ENCODE measurements at regions not wholly inside any gene's neighbourhood (a gene's known extent, or its start where the extent isn't known, plus 50 kb on each side); places are given as distances from the start of the nearest gene placed in this dataset.

DNA sequence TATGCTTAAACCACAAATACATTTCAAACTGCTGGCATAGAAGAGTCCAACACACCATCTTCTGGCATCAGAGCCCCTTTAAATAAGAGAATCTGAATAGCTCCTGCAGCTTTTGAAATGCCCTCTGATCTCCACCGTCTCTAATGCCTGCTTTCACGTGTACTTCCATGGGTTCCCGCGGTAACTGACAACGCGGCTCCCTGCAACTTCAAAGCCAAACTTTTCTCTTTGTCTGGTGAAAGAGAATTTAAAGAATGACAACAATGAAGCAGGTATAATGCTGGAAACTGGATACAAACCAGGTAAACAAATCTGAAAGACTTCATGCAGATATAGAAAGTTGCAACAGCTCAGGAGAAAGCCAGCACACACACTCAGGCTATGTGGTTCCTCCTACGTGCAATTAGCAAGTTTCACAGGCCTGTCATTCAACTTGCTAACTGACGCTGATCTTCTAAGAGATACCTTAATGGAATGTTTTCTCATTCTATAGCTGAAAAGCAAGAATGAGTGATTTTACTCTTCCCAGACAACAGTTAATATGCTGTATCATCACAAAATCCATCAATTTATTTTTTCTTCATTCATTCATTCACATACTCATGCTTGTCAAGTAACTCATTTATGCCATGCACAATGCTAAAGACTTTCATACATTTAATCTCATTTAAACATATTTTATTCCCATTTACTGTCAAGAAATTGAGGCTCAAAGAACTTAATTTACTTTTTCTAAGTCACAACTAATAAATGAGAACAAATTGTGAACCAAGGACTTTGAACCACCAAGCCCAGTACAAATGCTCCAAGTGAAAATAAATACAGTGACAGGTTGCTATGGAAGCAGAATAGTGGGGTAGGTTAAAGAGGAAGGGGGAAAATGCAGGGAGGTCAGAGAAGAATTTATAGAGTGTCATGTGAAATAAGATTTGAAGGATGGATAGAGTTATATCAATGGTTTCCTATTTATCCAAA lies 202.7 kb upstream of the SNX7 start:
- H3K79me2 ChIP-seq (ENCODE audit: control insufficient read depth, insufficient read depth, low read length, poor library complexity): no peaks in the 10 kb centered on the region
- peaks cover 0 to 3% of the 10 kb centered on the region in 2 experiments for H3K4me1 ChIP-seq (ENCODE audit: control insufficient read depth in 1 of 2, insufficient read depth in 2 of 2, low read length in 2 of 2)
- H3K27ac ChIP-seq (ENCODE audit: low read depth, low read length): no peak overlapping the region
- H2AK5ac ChIP-seq (ENCODE audit: low read length): no peak overlapping the region
- H2BK5ac ChIP-seq (ENCODE audit: low read depth, low read length, poor library complexity): no peak overlapping the region
- no peak overlapping the region for H3K23ac ChIP-seq (ENCODE audit: low read length)
- no peak overlapping the region for H3K18ac ChIP-seq (ENCODE audit: low read length)
- WGBS (ENCODE audit: extremely low coverage, insufficient coverage, insufficient read length): no CpG with 5 or more reads among the region's 8 CpGs
- H3K36me3 ChIP-seq (ENCODE audit: control insufficient read depth in 1 of 2, insufficient read depth in 2 of 2, low read length in 2 of 2): no peaks in the 10 kb centered on the region
- H3K9ac ChIP-seq (ENCODE audit: low read length): no peak overlapping the region
- H3K27me3 ChIP-seq (ENCODE audit: insufficient read depth, low read length): no peaks in the 10 kb centered on the region
- H2AFZ ChIP-seq (ENCODE audit: insufficient read depth, low read length, poor library complexity): no peak overlapping the region
- H2BK120ac ChIP-seq (ENCODE audit: insufficient read depth, low read length, poor library complexity): no peak overlapping the region
- H3K14ac ChIP-seq (ENCODE audit: low read length): no peak overlapping the region
- H2BK12ac ChIP-seq (ENCODE audit: low read length): no peak overlapping the region
- no peaks in the 10 kb centered on the region for H3K79me1 ChIP-seq (ENCODE audit: low read length)
- no peaks in the 10 kb centered on the region for H3K9me3 ChIP-seq (ENCODE audit: insufficient read depth, low read depth, low read length)
- H4K12ac ChIP-seq (ENCODE audit: low read depth, low read length): no peak overlapping the region
- no peak overlapping the region for H3K4ac ChIP-seq (ENCODE audit: low read depth, low read length)
- H4K91ac ChIP-seq (ENCODE audit: low read depth, low read length): no peak overlapping the region
- peak; percentile 8 to 37 for DNase-seq
- H3K4me3 ChIP-seq (ENCODE audit: low read depth, low read length): no peak overlapping the region
- peak overlapping the region; percentile 33 for H3K4me2 ChIP-seq (ENCODE audit: low read length)
- no peak overlapping the region for H4K8ac ChIP-seq (ENCODE audit: low read depth, low read length)

DNA sequence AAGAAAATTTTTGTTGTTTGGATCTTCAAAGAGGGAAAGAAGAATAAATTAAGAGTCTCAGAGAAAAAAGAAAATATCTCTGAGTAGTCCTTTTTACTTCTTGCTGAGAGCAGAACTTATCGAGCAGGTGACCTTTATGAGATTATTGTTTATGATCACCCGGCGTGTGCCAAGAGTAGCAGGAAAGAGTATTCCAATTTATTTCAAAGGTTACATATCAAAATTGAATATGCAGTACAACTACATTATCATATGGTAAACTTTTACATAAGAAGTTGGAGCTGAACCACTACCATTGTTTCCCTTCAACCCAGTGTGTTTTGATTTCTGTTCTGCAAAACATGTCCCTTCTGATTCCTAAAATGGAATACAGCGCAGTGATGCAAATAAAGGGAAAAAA lies 204.3 kb upstream of the SNX7 start:
- no peaks in the 10 kb centered on the region for H3K36me3 ChIP-seq (ENCODE audit: control insufficient read depth in 1 of 2, insufficient read depth in 2 of 2, low read length in 2 of 2)
- no peak overlapping the region for H2BK5ac ChIP-seq (ENCODE audit: low read depth, low read length, poor library complexity)
- H3K14ac ChIP-seq (ENCODE audit: low read length): no peak overlapping the region
- no peaks in the 10 kb centered on the region for H3K9me3 ChIP-seq (ENCODE audit: insufficient read depth, low read depth, low read length)
- peaks cover 0 to 3% of the 10 kb centered on the region in 2 experiments for H3K4me1 ChIP-seq (ENCODE audit: control insufficient read depth in 1 of 2, insufficient read depth in 2 of 2, low read length in 2 of 2)
- no peak overlapping the region for H2AK5ac ChIP-seq (ENCODE audit: low read length)
- no peak overlapping the region for H3K4ac ChIP-seq (ENCODE audit: low read depth, low read length)
- H3K4me3 ChIP-seq (ENCODE audit: low read depth, low read length): no peak overlapping the region
- H4K8ac ChIP-seq (ENCODE audit: low read depth, low read length): no peak overlapping the region
- H3K27ac ChIP-seq (ENCODE audit: low read depth, low read length): no peak overlapping the region
- H3K23ac ChIP-seq (ENCODE audit: low read length): no peak overlapping the region
- H2BK12ac ChIP-seq (ENCODE audit: low read length): no peak overlapping the region
- no peak overlapping the region for H4K12ac ChIP-seq (ENCODE audit: low read depth, low read length)
- H3K18ac ChIP-seq (ENCODE audit: low read length): no peak overlapping the region
- H3K79me2 ChIP-seq (ENCODE audit: control insufficient read depth, insufficient read depth, low read length, poor library complexity): no peaks in the 10 kb centered on the region
- no peaks in the 10 kb centered on the region for H3K79me1 ChIP-seq (ENCODE audit: low read length)
- H3K4me2 ChIP-seq (ENCODE audit: low read length): no peak overlapping the region
- DNase-seq: no peak
- H3K9ac ChIP-seq (ENCODE audit: low read length): no peak overlapping the region
- H3K27me3 ChIP-seq (ENCODE audit: insufficient read depth, low read length): no peaks in the 10 kb centered on the region
- H4K91ac ChIP-seq (ENCODE audit: low read depth, low read length): no peak overlapping the region
- no peak overlapping the region for H2BK120ac ChIP-seq (ENCODE audit: insufficient read depth, low read length, poor library complexity)
- no peak overlapping the region for H2AFZ ChIP-seq (ENCODE audit: insufficient read depth, low read length, poor library complexity)
- WGBS (ENCODE audit: extremely low coverage, insufficient coverage, insufficient read length): no CpG with 5 or more reads among the region's 4 CpGs

DNA sequence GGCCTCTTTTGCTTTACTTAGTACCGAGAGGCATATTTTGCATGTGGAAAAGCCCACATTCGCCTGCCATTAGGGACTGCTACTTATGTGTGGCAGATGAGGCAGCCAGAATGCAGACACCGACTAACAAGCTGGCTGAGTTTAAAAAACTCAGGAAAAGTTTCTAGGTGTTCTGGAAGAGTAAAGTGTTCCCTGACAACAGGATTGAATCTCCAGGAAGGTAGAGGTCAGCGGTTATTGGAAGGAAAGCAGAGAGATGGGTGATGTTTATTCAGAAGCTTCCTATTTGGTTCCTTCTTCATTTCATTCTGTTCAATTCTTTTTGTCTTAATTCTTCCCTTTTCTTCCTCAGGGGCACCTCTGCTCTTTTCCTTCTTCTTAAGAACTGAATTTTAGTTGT lies 206.9 kb upstream of the SNX7 start:
- Histone ChIP-seq H2BK120ac (ENCODE audit: insufficient read depth, low read length, poor library complexity) (no peak overlapping the region), H3K18ac (ENCODE audit: low read length) (no peak overlapping the region), H3K79me2 (ENCODE audit: control insufficient read depth, insufficient read depth, low read length, poor library complexity) (no peaks in the 10 kb centered on the region), H4K12ac (ENCODE audit: low read depth, low read length) (no peak overlapping the region), H3K23ac (ENCODE audit: low read length) (no peak overlapping the region), H3K4me2 (ENCODE audit: low read length) (no peak overlapping the region), H2AFZ (ENCODE audit: insufficient read depth, low read length, poor library complexity) (no peak overlapping the region), H3K9me3 (ENCODE audit: insufficient read depth, low read depth, low read length) (no peaks in the 10 kb centered on the region), H3K79me1 (ENCODE audit: low read length) (no peaks in the 10 kb centered on the region), H3K27ac (ENCODE audit: low read depth, low read length) (no peak overlapping the region), H3K9ac (ENCODE audit: low read length) (no peak overlapping the region), H4K91ac (ENCODE audit: low read depth, low read length) (no peak overlapping the region), H3K14ac (ENCODE audit: low read length) (no peak overlapping the region), H2AK5ac (ENCODE audit: low read length) (no peak overlapping the region), H3K4me3 (ENCODE audit: low read depth, low read length) (no peak overlapping the region), H2BK5ac (ENCODE audit: low read depth, low read length, poor library complexity) (no peak overlapping the region), H4K8ac (ENCODE audit: low read depth, low read length) (no peak overlapping the region), H3K36me3 (ENCODE audit: control insufficient read depth in 1 of 2, insufficient read depth in 2 of 2, low read length in 2 of 2) (no peaks in the 10 kb centered on the region), H3K4ac (ENCODE audit: low read depth, low read length) (no peak overlapping the region), H2BK12ac (ENCODE audit: low read length) (no peak overlapping the region), H3K4me1 (ENCODE audit: control insufficient read depth in 1 of 2, insufficient read depth in 2 of 2, low read length in 2 of 2) (peaks cover 0 to under 1% of the 10 kb centered on the region in 2 experiments), H3K27me3 (ENCODE audit: insufficient read depth, low read length) (no peaks in the 10 kb centered on the region)
- no peak for DNase-seq
- no CpG with 5 or more reads among the region's 4 CpGs for WGBS (ENCODE audit: extremely low coverage, insufficient coverage, insufficient read length)

DNA sequence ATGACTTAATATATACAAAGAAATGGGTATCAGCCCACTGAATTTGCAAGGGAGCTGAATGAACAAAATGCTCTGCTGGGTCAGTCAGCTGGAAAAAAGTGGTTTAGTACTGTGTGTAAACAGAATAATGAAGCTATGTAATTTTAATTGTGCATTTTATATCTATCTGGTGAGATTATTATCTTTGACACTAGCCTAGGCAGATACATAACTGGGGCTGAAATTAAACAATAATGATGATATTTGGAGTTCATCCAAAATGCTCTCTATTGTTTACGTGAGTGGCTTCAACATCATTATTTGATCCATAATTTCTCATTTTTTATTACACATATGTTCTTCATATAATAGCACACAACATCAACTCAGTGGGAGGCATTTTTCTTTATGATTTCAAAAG lies 208.5 kb upstream of the SNX7 start:
- no peak for DNase-seq
- Histone ChIP-seq H2BK5ac (ENCODE audit: low read depth, low read length, poor library complexity) (no peak overlapping the region), H4K8ac (ENCODE audit: low read depth, low read length) (no peak overlapping the region), H4K91ac (ENCODE audit: low read depth, low read length) (no peak overlapping the region), H2AK5ac (ENCODE audit: low read length) (no peak overlapping the region), H3K9me3 (ENCODE audit: insufficient read depth, low read depth, low read length) (no peaks in the 10 kb centered on the region), H3K4ac (ENCODE audit: low read depth, low read length) (no peak overlapping the region), H3K27me3 (ENCODE audit: insufficient read depth, low read length) (no peaks in the 10 kb centered on the region), H3K27ac (ENCODE audit: low read depth, low read length) (no peak overlapping the region), H3K23ac (ENCODE audit: low read length) (no peak overlapping the region), H3K14ac (ENCODE audit: low read length) (no peak overlapping the region), H3K18ac (ENCODE audit: low read length) (no peak overlapping the region), H3K36me3 (ENCODE audit: control insufficient read depth in 1 of 2, insufficient read depth in 2 of 2, low read length in 2 of 2) (no peaks in the 10 kb centered on the region), H3K4me1 (ENCODE audit: control insufficient read depth in 1 of 2, insufficient read depth in 2 of 2, low read length in 2 of 2) (no peaks in the 10 kb centered on the region), H3K79me1 (ENCODE audit: low read length) (no peaks in the 10 kb centered on the region), H2BK120ac (ENCODE audit: insufficient read depth, low read length, poor library complexity) (no peak overlapping the region), H4K12ac (ENCODE audit: low read depth, low read length) (no peak overlapping the region), H2AFZ (ENCODE audit: insufficient read depth, low read length, poor library complexity) (no peak overlapping the region), H3K9ac (ENCODE audit: low read length) (no peak overlapping the region), H3K4me3 (ENCODE audit: low read depth, low read length) (no peak overlapping the region), H3K4me2 (ENCODE audit: low read length) (no peak overlapping the region), H3K79me2 (ENCODE audit: control insufficient read depth, insufficient read depth, low read length, poor library complexity) (no peaks in the 10 kb centered on the region), H2BK12ac (ENCODE audit: low read length) (no peak overlapping the region)
- WGBS (ENCODE audit: extremely low coverage, insufficient coverage, insufficient read length): no CpG with 5 or more reads among the region's 1 CpG

All from trophoblast cell (in vitro differentiated cells and primary cell).